Omental fat pad (tissue), 3 donors: ENCODE measurements at regions not wholly inside any gene's neighbourhood (a gene's known extent, or its start where the extent isn't known, plus 50 kb on each side); places are given as distances from the start of the nearest gene placed in this dataset.

Experiments used
- ATAC-seq: fragments of 150-250 bp; one replicate; pipeline ENCODE4 v1.9.1; 2016; ENCODE audit warnings: mild to moderate bottlenecking, moderate library complexity; ENCODE audit not compliant: low FRiP score
- DNase-seq: peaks from one replicate; pipeline ENCODE4 v3.0.0-alpha.2; 2019; ENCODE audit warnings: low spot score
- TF ChIP-seq, protein P1 (sequence below), 3 donors: fragments of 450-650 bp; IDR thresholded peaks; one replicate each; pipeline ENCODE4 v1.5.1; 2016 to 2017; ENCODE audit warnings: antibody characterized with exemption in 3 of 3, mild to moderate bottlenecking in 3 of 3, moderate library complexity in 2 of 3

DNA sequence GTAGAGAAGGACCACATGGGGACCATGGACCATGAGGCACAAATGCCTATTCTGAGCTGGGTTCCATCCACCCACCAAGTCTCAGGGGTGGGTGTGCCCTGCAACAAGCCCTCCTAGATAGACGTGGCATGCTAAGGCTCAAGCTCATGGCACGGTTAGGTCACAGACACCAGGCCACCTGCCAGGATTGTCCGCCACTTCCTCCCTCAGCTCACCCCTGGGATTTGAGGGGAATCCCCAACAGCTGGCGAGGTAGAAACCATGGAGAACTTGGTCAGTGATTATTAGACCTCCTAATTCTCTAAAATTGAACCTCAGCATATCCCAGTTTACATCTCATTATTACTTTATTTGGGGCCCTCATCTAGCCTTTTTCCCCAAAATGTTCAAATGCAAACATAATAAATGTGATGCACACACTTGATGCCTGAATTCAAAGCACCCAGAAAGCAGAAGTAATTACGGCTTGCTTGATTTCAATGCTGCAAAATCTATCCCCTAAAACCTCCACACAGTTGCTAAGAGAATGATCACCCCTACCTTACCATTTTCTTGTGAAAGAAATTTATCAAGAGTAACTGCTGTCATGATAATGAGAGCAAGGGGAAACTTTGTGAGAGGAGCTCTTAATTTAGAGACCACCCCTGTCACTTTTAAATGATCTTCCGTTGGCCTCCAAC lies 366.6 kb upstream of the PFKP start:
- ATAC-seq (no peak), DNase-seq (no peak)
- TF ChIP-seq, protein P1, sequence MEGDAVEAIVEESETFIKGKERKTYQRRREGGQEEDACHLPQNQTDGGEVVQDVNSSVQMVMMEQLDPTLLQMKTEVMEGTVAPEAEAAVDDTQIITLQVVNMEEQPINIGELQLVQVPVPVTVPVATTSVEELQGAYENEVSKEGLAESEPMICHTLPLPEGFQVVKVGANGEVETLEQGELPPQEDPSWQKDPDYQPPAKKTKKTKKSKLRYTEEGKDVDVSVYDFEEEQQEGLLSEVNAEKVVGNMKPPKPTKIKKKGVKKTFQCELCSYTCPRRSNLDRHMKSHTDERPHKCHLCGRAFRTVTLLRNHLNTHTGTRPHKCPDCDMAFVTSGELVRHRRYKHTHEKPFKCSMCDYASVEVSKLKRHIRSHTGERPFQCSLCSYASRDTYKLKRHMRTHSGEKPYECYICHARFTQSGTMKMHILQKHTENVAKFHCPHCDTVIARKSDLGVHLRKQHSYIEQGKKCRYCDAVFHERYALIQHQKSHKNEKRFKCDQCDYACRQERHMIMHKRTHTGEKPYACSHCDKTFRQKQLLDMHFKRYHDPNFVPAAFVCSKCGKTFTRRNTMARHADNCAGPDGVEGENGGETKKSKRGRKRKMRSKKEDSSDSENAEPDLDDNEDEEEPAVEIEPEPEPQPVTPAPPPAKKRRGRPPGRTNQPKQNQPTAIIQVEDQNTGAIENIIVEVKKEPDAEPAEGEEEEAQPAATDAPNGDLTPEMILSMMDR (IDR thresholded peaks at IDR 0.05): no peak

DNA sequence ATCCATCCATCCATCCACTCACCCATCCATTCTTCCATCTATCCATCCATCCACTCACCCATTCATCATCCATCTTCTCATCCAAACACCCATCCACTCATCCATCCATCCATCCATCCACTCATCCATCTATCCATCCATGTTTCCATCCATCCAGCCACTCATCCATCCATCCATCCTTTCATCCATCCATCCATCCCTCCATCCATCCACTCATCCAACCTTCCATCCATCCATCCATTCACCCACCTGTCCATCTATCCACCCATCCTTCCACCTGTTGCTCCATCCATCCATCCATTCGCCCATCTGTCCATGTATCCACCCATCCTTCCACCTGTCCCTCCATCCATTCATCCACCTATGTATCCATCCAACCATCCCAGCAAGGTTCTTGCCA lies 378.4 kb upstream of the PFKP start:
- TF ChIP-seq, protein P1 (IDR thresholded peaks at IDR 0.05): no peak
- DNase-seq (no peak), ATAC-seq (no peak)

DNA sequence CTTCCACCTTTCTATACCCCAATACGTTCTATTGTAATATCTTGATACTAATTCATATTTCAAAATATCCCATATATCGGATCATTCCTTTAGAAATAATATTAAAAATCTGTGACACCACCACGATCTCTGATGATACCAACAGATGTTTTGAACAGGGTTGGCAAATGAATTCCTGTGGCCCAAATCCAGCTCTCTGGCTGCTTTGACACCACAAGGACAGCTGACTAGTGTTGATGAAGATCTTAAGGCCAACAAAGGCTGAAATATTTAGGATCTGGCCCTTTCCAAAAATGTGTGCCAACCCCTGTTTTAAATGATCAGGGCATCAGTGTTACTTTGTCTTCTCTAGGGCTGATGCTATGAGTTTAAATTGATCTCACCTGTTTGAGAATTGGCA lies 380.7 kb upstream of the PFKP start:
- no peak for ATAC-seq
- TF ChIP-seq, protein P1 (IDR thresholded peaks at IDR 0.05): no peak
- no peak for DNase-seq

DNA sequence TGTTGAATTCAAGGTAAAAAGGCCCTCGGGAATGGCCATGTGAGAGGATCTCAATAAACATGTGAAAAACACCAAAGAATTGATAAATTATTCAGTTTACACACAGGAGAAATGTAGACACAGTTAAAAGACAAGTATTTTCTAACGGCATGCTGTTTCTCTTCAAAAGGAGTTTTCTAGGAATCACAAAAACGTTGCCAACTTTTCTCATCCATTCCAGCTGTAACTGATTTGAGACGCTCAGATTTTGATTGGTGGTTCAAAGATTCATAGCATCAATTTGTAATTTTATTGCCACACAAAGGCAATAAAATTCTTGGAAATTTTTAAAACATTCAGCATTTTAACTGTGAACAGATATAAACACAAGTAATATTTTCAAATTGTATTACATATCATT lies 384.9 kb upstream of the PFKP start:
- DNase-seq (no peak), ATAC-seq (no peak)
- TF ChIP-seq, protein P1 (IDR thresholded peaks at IDR 0.05): no peak

DNA sequence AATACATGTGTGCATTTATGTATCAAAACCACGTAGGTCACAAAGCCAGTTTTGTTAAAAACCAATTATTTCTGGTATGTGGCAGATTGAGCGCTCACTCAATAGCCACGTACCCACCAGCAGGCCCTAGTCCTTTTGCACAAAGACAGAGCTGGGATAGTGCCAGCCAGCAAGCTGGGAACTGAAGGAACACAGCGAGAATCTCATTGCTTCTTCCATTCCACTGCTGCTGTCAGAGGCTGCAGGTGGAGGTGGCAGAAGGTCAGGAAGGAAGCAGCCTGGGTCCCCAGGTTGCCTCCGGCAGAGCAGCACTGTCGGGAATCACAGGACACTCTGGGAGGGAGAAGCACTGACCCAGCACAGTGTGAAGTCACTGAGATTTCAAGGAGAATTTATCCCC lies 385.5 kb upstream of the PFKP start:
- no peak for ATAC-seq
- DNase-seq: no peak
- TF ChIP-seq, protein P1 (IDR thresholded peaks at IDR 0.05): no peak

DNA sequence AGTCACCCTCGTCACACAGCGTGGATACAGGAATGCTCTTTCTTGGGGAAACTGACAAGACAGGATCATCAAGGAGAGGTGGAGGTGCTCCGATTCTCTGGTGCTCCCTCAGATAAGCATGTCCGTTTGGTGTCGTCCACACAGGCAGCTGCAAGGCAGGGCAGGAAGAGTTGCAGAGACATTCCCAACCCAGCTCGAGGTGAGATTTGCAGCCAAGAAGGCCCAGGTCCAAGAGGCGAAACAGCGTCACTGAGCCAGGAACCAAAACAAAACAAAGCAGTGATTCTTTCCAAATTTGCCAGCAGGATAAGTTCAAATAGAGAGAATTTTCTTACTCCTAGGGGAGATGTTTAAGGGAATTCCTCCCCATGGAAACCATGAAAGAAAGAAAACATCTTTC lies 386.5 kb upstream of the PFKP start:
- TF ChIP-seq, protein P1 (IDR thresholded peaks at IDR 0.05): no peak
- ATAC-seq: no peak

DNA sequence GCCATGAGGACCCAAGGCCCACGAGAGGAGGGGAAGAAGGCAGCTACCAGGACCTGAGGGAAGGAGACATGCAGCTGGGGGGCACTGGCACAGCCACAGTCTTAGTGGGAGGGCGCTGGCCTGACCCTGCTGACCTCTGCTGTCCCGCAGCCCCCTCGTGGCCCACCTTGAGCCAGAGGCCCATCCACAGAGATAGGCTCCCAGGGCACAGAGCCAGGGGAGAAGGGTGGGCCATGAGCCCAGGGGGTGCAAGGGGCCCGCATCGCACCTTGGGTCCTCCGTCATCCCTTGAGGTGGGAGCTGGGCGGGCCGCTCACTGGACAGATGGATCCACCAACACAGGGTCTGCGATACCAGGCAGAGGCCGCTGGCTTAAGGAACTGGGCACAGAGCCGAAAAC lies 387.7 kb upstream of the PFKP start:
- TF ChIP-seq, protein P1 (IDR thresholded peaks at IDR 0.05): no peak
- ATAC-seq (no peak), DNase-seq (no peak)

More for the DNA sequence above, 386.5 kb upstream of the PFKP start:
- DNase-seq: no peak
